ENCODE measurements at regions not wholly inside any gene's neighbourhood (a gene's known extent, or its start where the extent isn't known, plus 50 kb on each side); places are given as distances from the start of the nearest gene placed in this dataset.

DNA sequence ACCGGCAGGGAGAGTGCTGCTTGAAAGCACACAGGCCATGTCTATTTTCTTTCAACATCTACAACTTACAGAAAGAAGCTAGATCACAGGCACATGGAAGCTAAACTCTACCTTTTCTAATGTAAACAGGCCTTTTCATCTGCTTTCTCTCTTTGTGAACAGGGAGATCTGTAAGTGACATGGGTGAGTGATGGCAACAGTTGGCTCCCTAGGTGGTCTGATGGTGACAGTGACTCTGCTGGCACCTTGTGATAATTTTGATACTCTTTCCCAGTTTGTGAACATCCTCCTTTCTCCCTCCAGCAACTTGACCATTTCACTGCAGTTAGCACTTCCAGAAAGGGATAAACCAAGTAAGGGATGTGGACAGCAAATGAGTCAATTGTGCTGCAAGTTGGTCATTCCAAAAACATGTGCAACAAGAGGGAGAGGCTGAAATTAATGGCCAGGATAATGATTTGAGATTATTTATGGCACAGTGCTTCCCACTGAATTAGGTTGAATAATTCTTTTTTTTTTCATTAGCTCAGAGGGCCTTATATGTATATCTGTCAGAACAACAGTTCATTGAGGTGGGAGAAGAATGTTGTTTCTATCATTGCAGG lies 89.5 kb downstream of the XCL2 start:
- no peak overlapping the region for H3K4ac ChIP-seq (ENCODE audit: low read depth in 1 of 2, low read length in 2 of 2)
- H3K4me1 ChIP-seq (ENCODE audit: control insufficient read depth, insufficient read depth, low read depth, low read length) = peaks cover 1% of the 10 kb centered on the region
- no peak overlapping the region for H2BK5ac ChIP-seq (ENCODE audit: low read depth, low read length, poor library complexity, severe bottlenecking)
- H3K27me3 ChIP-seq (ENCODE audit: control insufficient read depth in 1 of 2, insufficient read depth in 1 of 2, low read length in 2 of 2) = no peaks in the 10 kb centered on the region
- no peak overlapping the region for H4K91ac ChIP-seq (ENCODE audit: low read length)
- no peak overlapping the region for H4K8ac ChIP-seq (ENCODE audit: low read length)
- H2AFZ ChIP-seq (ENCODE audit: low read depth, low read length) = no peak overlapping the region
- H2AK5ac ChIP-seq (ENCODE audit: low read length, severe bottlenecking) = no peak overlapping the region
- no peaks in the 10 kb centered on the region for H3K9me3 ChIP-seq (ENCODE audit: control insufficient read depth, low read length)
- peak overlapping the region in 1 of 2 experiments; percentile 47 for H2BK12ac ChIP-seq (ENCODE audit: low read length in 2 of 2)
- H3K4me3 ChIP-seq (ENCODE audit: insufficient read depth in 1 of 2, low read depth in 1 of 2, low read length in 2 of 2) = no peak overlapping the region
- no peak overlapping the region for H3K9ac ChIP-seq (ENCODE audit: low read length)
- H3K79me1 ChIP-seq (replicated peaks; ENCODE audit: low read length, poor library complexity, severe bottlenecking) = no peaks in the 10 kb centered on the region
- H2BK120ac ChIP-seq (ENCODE audit: low read depth, low read length) = no peak overlapping the region
- WGBS = no CpG with 5 or more reads among the region's 1 CpG
- no peaks in the 10 kb centered on the region for H3K36me3 ChIP-seq (ENCODE audit: control insufficient read depth in 1 of 2, insufficient read depth in 2 of 2, low read depth in 1 of 2, low read length in 2 of 2)
- H3K14ac ChIP-seq (ENCODE audit: low read length in 2 of 2) = no peak overlapping the region
- H3K18ac ChIP-seq (ENCODE audit: low read depth in 1 of 2, low read length in 2 of 2) = no peak overlapping the region
- no peak overlapping the region for H3K27ac ChIP-seq (ENCODE audit: low read length, poor library complexity, severe bottlenecking)
- no peak overlapping the region for H3K23ac ChIP-seq (ENCODE audit: low read length in 2 of 2)
- H3K4me2 ChIP-seq (ENCODE audit: low read length, poor library complexity, severe bottlenecking) = no peak overlapping the region
- H2BK15ac ChIP-seq (ENCODE audit: low read depth, poor library complexity, severe bottlenecking) = no peak overlapping the region
- DNase-seq = peak; percentile 46

DNA sequence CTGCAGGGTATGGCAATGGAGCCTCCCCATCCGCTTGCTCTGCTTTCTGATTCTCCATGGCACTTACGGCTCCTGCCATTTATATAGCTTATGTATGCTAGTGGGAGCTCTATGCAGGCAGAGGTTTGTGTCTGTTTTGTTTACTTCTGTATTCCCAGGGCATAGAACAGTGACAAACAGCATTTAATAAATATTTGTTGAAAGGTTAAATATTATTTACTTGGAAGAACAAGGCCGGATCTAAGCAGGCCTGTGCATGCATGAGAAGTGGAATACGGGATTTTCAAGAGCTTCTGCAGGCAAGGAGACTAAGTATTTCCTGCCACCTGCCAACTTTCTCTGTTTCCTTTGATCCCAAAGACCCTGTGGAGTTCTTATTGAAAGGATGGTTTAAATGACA lies 90.7 kb downstream of the XCL2 start:
- H3K4me3 ChIP-seq (ENCODE audit: insufficient read depth in 1 of 2, low read depth in 1 of 2, low read length in 2 of 2) = no peak overlapping the region
- no peak overlapping the region for H3K23ac ChIP-seq (ENCODE audit: low read length in 2 of 2)
- no peak overlapping the region for H2BK15ac ChIP-seq (ENCODE audit: low read depth, poor library complexity, severe bottlenecking)
- H2BK5ac ChIP-seq (ENCODE audit: low read depth, low read length, poor library complexity, severe bottlenecking) = no peak overlapping the region
- no peak overlapping the region for H4K91ac ChIP-seq (ENCODE audit: low read length)
- H2BK120ac ChIP-seq (ENCODE audit: low read depth, low read length) = no peak overlapping the region
- WGBS = 87% methylated on average over 4 of the region's 4 CpGs
- H3K27me3 ChIP-seq (ENCODE audit: control insufficient read depth in 1 of 2, insufficient read depth in 1 of 2, low read length in 2 of 2) = no peaks in the 10 kb centered on the region
- H3K27ac ChIP-seq (ENCODE audit: low read length, poor library complexity, severe bottlenecking) = no peak overlapping the region
- H3K36me3 ChIP-seq (ENCODE audit: control insufficient read depth in 1 of 2, insufficient read depth in 2 of 2, low read depth in 1 of 2, low read length in 2 of 2) = no peaks in the 10 kb centered on the region
- no peaks in the 10 kb centered on the region for H3K9me3 ChIP-seq (ENCODE audit: control insufficient read depth, low read length)
- no peak overlapping the region for H2AK5ac ChIP-seq (ENCODE audit: low read length, severe bottlenecking)
- no peak overlapping the region for H2BK12ac ChIP-seq (ENCODE audit: low read length in 2 of 2)
- H3K14ac ChIP-seq (ENCODE audit: low read length in 2 of 2) = no peak overlapping the region
- H2AFZ ChIP-seq (ENCODE audit: low read depth, low read length) = no peak overlapping the region
- H3K9ac ChIP-seq (ENCODE audit: low read length) = no peak overlapping the region
- no peak overlapping the region for H4K8ac ChIP-seq (ENCODE audit: low read length)
- no peak overlapping the region for H3K4me2 ChIP-seq (ENCODE audit: low read length, poor library complexity, severe bottlenecking)
- no peaks in the 10 kb centered on the region for H3K79me1 ChIP-seq (replicated peaks; ENCODE audit: low read length, poor library complexity, severe bottlenecking)
- H3K4ac ChIP-seq (ENCODE audit: low read depth in 1 of 2, low read length in 2 of 2) = no peak overlapping the region
- peaks cover 1% of the 10 kb centered on the region for H3K4me1 ChIP-seq (ENCODE audit: control insufficient read depth, insufficient read depth, low read depth, low read length)
- H3K18ac ChIP-seq (ENCODE audit: low read depth in 1 of 2, low read length in 2 of 2) = no peak overlapping the region
- no peak for DNase-seq

DNA sequence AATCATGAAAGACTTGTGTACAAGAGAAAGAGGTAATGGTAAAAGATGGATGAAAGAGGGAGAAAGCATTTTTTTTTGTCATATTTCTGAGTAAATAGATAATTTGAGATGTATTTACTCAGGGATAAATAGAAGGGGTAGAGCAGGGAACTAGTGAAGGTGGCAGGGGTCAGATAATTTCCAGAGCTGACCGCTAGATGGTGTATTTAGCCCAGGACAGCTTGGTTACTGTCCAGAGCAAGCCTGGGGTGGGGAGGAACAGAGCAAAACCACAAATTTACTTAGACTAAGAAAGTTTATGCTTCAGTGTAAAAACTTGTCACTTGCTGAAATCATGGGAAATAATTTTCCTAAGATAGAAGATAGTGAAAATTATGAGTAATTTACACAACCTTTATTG lies 91.5 kb downstream of the XCL2 start:
- WGBS = 38% methylated on average over 1 of the region's 1 CpG

DNA sequence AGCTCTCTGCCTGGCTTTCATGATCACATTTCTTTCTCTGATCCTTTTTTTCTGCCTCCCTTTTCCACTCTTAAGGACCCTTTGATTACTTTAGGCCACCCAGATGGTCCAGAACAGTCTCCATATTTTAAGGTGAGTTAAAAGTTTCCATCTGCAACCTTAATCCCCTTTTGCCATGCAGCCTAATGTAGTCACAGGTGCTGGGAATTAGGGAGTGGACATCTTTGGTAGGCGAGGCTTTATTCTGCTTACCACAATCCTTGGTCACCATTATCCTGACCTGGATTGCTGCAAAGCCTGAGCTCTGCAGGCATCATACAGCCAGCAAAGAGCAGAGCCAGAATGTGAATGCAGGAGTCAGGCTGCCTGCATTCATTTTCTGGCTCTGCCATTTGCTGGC lies 95.9 kb downstream of the XCL2 start:
- Histone ChIP-seq H3K4me2 (ENCODE audit: low read length, poor library complexity, severe bottlenecking) (no peak overlapping the region), H2BK15ac (ENCODE audit: low read depth, poor library complexity, severe bottlenecking) (no peak overlapping the region), H3K9me3 (ENCODE audit: control insufficient read depth, low read length) (no peaks in the 10 kb centered on the region), H4K91ac (ENCODE audit: low read length) (no peak overlapping the region), H3K27ac (ENCODE audit: low read length, poor library complexity, severe bottlenecking) (no peak overlapping the region), H2BK120ac (ENCODE audit: low read depth, low read length) (no peak overlapping the region), H3K23ac (ENCODE audit: low read length in 2 of 2) (no peak overlapping the region), H3K9ac (ENCODE audit: low read length) (no peak overlapping the region), H2BK5ac (ENCODE audit: low read depth, low read length, poor library complexity, severe bottlenecking) (no peak overlapping the region), H2BK12ac (ENCODE audit: low read length in 2 of 2) (no peak overlapping the region), H3K36me3 (ENCODE audit: control insufficient read depth in 1 of 2, insufficient read depth in 2 of 2, low read depth in 1 of 2, low read length in 2 of 2) (no peaks in the 10 kb centered on the region), H3K79me1 (replicated peaks; ENCODE audit: low read length, poor library complexity, severe bottlenecking) (no peaks in the 10 kb centered on the region), H3K4me3 (ENCODE audit: insufficient read depth in 1 of 2, low read depth in 1 of 2, low read length in 2 of 2) (no peak overlapping the region), H3K4ac (ENCODE audit: low read depth in 1 of 2, low read length in 2 of 2) (no peak overlapping the region), H4K8ac (ENCODE audit: low read length) (no peak overlapping the region), H3K14ac (ENCODE audit: low read length in 2 of 2) (no peak overlapping the region), H3K4me1 (ENCODE audit: control insufficient read depth, insufficient read depth, low read depth, low read length) (no peaks in the 10 kb centered on the region), H2AK5ac (ENCODE audit: low read length, severe bottlenecking) (no peak overlapping the region), H3K27me3 (ENCODE audit: control insufficient read depth in 1 of 2, insufficient read depth in 1 of 2, low read length in 2 of 2) (no peaks in the 10 kb centered on the region), H2AFZ (ENCODE audit: low read depth, low read length) (no peak overlapping the region), H3K18ac (ENCODE audit: low read depth in 1 of 2, low read length in 2 of 2) (no peak overlapping the region)
- WGBS = 73% methylated on average over 1 of the region's 1 CpG
- DNase-seq = no peak

More for the DNA sequence above, 91.5 kb downstream of the XCL2 start:
- H3K4me3 ChIP-seq (ENCODE audit: insufficient read depth in 1 of 2, low read depth in 1 of 2, low read length in 2 of 2) = no peak overlapping the region
- no peak overlapping the region for H2BK15ac ChIP-seq (ENCODE audit: low read depth, poor library complexity, severe bottlenecking)
- H3K4ac ChIP-seq (ENCODE audit: low read depth in 1 of 2, low read length in 2 of 2) = no peak overlapping the region
- no peak overlapping the region for H3K4me2 ChIP-seq (ENCODE audit: low read length, poor library complexity, severe bottlenecking)
- H2BK120ac ChIP-seq (ENCODE audit: low read depth, low read length) = no peak overlapping the region
- no peak overlapping the region for H3K9ac ChIP-seq (ENCODE audit: low read length)
- no peak overlapping the region for H3K27ac ChIP-seq (ENCODE audit: low read length, poor library complexity, severe bottlenecking)
- no peak overlapping the region for H2BK5ac ChIP-seq (ENCODE audit: low read depth, low read length, poor library complexity, severe bottlenecking)
- no peak overlapping the region for H2BK12ac ChIP-seq (ENCODE audit: low read length in 2 of 2)
- no peaks in the 10 kb centered on the region for H3K9me3 ChIP-seq (ENCODE audit: control insufficient read depth, low read length)
- H4K8ac ChIP-seq (ENCODE audit: low read length) = no peak overlapping the region
- no peak for DNase-seq
- no peaks in the 10 kb centered on the region for H3K79me1 ChIP-seq (replicated peaks; ENCODE audit: low read length, poor library complexity, severe bottlenecking)
- no peaks in the 10 kb centered on the region for H3K36me3 ChIP-seq (ENCODE audit: control insufficient read depth in 1 of 2, insufficient read depth in 2 of 2, low read depth in 1 of 2, low read length in 2 of 2)
- no peak overlapping the region for H3K23ac ChIP-seq (ENCODE audit: low read length in 2 of 2)
- no peak overlapping the region for H2AK5ac ChIP-seq (ENCODE audit: low read length, severe bottlenecking)
- no peaks in the 10 kb centered on the region for H3K27me3 ChIP-seq (ENCODE audit: control insufficient read depth in 1 of 2, insufficient read depth in 1 of 2, low read length in 2 of 2)
- no peak overlapping the region for H3K14ac ChIP-seq (ENCODE audit: low read length in 2 of 2)
- no peak overlapping the region for H2AFZ ChIP-seq (ENCODE audit: low read depth, low read length)
- H4K91ac ChIP-seq (ENCODE audit: low read length) = no peak overlapping the region
- H3K4me1 ChIP-seq (ENCODE audit: control insufficient read depth, insufficient read depth, low read depth, low read length) = peaks cover 1% of the 10 kb centered on the region
- H3K18ac ChIP-seq (ENCODE audit: low read depth in 1 of 2, low read length in 2 of 2) = no peak overlapping the region

Data from mesenchymal stem cell (in vitro differentiated cells and primary cell).